H1 (cell line): ENCODE measurements at regions not wholly inside any gene's neighbourhood (a gene's known extent, or its start where the extent isn't known, plus 50 kb on each side); places are given as distances from the start of the nearest gene placed in this dataset.

Source experiments
- CTCF ChIA-PET: fragments of 300-600 bp; sonication (Branson Sonifier 250); formaldehyde crosslinking; loops from one replicate; lab custom pipeline; 2021; ENCODE audit not compliant: partially characterized antibody; lab: Charles Lee
- POLR2A ChIA-PET: fragments of 300-600 bp; sonication (Branson Sonifier 250); formaldehyde crosslinking; loops from one replicate; lab custom pipeline; 2021; ENCODE audit warnings: inconsistent platforms; ENCODE audit not compliant: partially characterized antibody; lab: Charles Lee
- DNase-seq, 2 experiments: peaks; one replicate each; pipeline versions ENCODE4 v3.0.0 to v3.0.0-alpha.2; 2010 to 2022; ENCODE audit warnings: low spot score in 2 of 2, low read depth in 1 of 2, mixed read lengths in 1 of 2
- FAIRE-seq: peaks from 2 replicates; lab custom pipeline; 2011; peaks lifted over from hg19 to GRCh38; lab: Jason Lieb, UNC
- H2AFZ ChIP-seq: 2 replicates; pipeline ENCODE4 v1.8.1; 2012; ENCODE audit warnings: low read length, inconsistent platforms
- H2AK5ac ChIP-seq: 2 replicates; pipeline ENCODE4 v1.6.1; 2013; ENCODE audit warnings: low read depth, low read length
- H2BK120ac ChIP-seq: replicated peaks from 2 replicates; pipeline ENCODE3; 2013; ENCODE audit warnings: low read depth, low read length, inconsistent platforms
- H2BK12ac ChIP-seq: 2 replicates; pipeline ENCODE4 v1.6.1; 2013; ENCODE audit warnings: low read depth, low read length
- H2BK15ac ChIP-seq: 2 replicates; pipeline ENCODE4 v1.6.1; 2013; ENCODE audit warnings: low read length
- H2BK20ac ChIP-seq: 2 replicates; pipeline ENCODE4 v1.6.1; 2013; ENCODE audit warnings: low read length
- H2BK5ac ChIP-seq: 2 replicates; pipeline ENCODE4 v1.6.1; 2013; ENCODE audit warnings: low read depth, low read length
- H3K14ac ChIP-seq: 2 replicates; pipeline ENCODE4 v1.6.1; 2013; ENCODE audit warnings: inconsistent platforms; ENCODE audit not compliant: insufficient read length
- H3K18ac ChIP-seq: 2 replicates; pipeline ENCODE4 v1.6.1; 2013; ENCODE audit warnings: low read length; ENCODE audit errors: extremely low read depth
- H3K23ac ChIP-seq: 2 replicates; pipeline ENCODE4 v1.6.1; 2013; ENCODE audit warnings: inconsistent platforms; ENCODE audit not compliant: insufficient read length
- H3K23me2 ChIP-seq: 2 replicates; pipeline ENCODE4 v1.6.1; 2013; ENCODE audit warnings: low read depth, low read length
- H3K27ac ChIP-seq: 2 replicates; pipeline ENCODE4 v1.6.1; 2011; ENCODE audit warnings: low read depth, low read length, inconsistent platforms
- H3K27me3 ChIP-seq, 4 experiments: replicated peaks in 1 of 4; 1 replicate in 1 of 4; 2 replicates in 3 of 4; pipeline versions ENCODE4 v1.6.1 to v1.8.1; 2011 to 2013; ENCODE audit warnings: low read length in 3 of 4, mild to moderate bottlenecking in 3 of 4, inconsistent platforms in 2 of 4, mixed read lengths in 2 of 4, moderate library complexity in 1 of 4; ENCODE audit not compliant: control insufficient read depth in 3 of 4, insufficient read depth in 3 of 4; ENCODE audit errors: extremely low read depth in 1 of 4
- H3K36me3 ChIP-seq, 4 experiments: 2 replicates each; pipeline versions ENCODE4 v1.6.1 to v1.8.1; 2011 to 2013; ENCODE audit warnings: mild to moderate bottlenecking in 4 of 4, low read length in 3 of 4, moderate library complexity in 2 of 4, control low read depth in 1 of 4, inconsistent platforms in 1 of 4; ENCODE audit not compliant: insufficient read depth in 4 of 4, control insufficient read depth in 2 of 4
- H3K4ac ChIP-seq: replicated peaks from 2 replicates; pipeline ENCODE3; 2013; ENCODE audit warnings: low read length, low read depth, mixed read lengths, inconsistent platforms; ENCODE audit not compliant: insufficient read length
- H3K4me1 ChIP-seq, 4 experiments: replicated peaks in 1 of 4; 1 replicate in 1 of 4; 2 replicates in 3 of 4; pipeline versions ENCODE4 v1.6.1 to v1.8.1; 2011 to 2013; ENCODE audit warnings: low read length in 3 of 4, inconsistent platforms in 2 of 4, mixed read lengths in 1 of 4; ENCODE audit not compliant: insufficient read depth in 4 of 4, control insufficient read depth in 3 of 4
- H3K4me2 ChIP-seq, 2 experiments: 2 replicates each; pipeline versions ENCODE4 v1.6.1 to v1.8.1; 2011 to 2013; ENCODE audit warnings: low read depth in 2 of 2, low read length in 2 of 2, control low read depth in 1 of 2, inconsistent platforms in 1 of 2, mild to moderate bottlenecking in 1 of 2; ENCODE audit not compliant: insufficient read depth in 1 of 2
- H3K4me3 ChIP-seq, 4 experiments: fragments of 200-600, 300-600 bp in 1 of 4; sonication (generic), shearing (Covaris generic), sonication (Bioruptor Twin) in 1 of 4; 2 replicates each; pipeline versions ENCODE4 v1.5.1 to v1.8.1; 2011 to 2016; ENCODE audit warnings: low read length in 4 of 4, low read depth in 3 of 4, control low read depth in 2 of 4, inconsistent platforms in 2 of 4, mild to moderate bottlenecking in 2 of 4, mixed read lengths in 1 of 4, moderate library complexity in 1 of 4; ENCODE audit not compliant: insufficient read depth in 2 of 4; ENCODE audit errors: extremely low read depth in 1 of 4
- H3K56ac ChIP-seq: replicated peaks from 2 replicates; pipeline ENCODE3; 2013; ENCODE audit warnings: low read depth, mild to moderate bottlenecking, mixed read lengths, low read length, inconsistent platforms; ENCODE audit not compliant: insufficient read length
- H3K79me1 ChIP-seq: 2 replicates; pipeline ENCODE4 v1.6.1; 2013; ENCODE audit warnings: low read depth, low read length, control low read depth
- H3K79me2 ChIP-seq, 2 experiments: 2 replicates each; pipeline versions ENCODE4 v1.6.1 to v1.8.1; 2012 to 2013; ENCODE audit warnings: low read length in 2 of 2, mild to moderate bottlenecking in 2 of 2, inconsistent platforms in 1 of 2; ENCODE audit not compliant: insufficient read depth in 2 of 2, control insufficient read depth in 1 of 2
- H3K9ac ChIP-seq, 4 experiments: replicated peaks in 1 of 4; 1 replicate in 1 of 4; 2 replicates in 3 of 4; pipeline versions ENCODE4 v1.6.1 to v1.8.1; 2011 to 2013; ENCODE audit warnings: low read depth in 3 of 4, low read length in 3 of 4, control low read depth in 2 of 4, mild to moderate bottlenecking in 2 of 4, moderate library complexity in 2 of 4, inconsistent platforms in 1 of 4; ENCODE audit errors: extremely low read depth in 1 of 4
- H3K9me3 ChIP-seq, 2 experiments: 2 replicates each; pipeline versions ENCODE4 v1.6.1 to v1.8.1; 2012 to 2013; ENCODE audit warnings: mild to moderate bottlenecking in 2 of 2, moderate library complexity in 2 of 2, control low read depth in 1 of 2, inconsistent platforms in 1 of 2, low read depth in 1 of 2, low read length in 1 of 2, mixed read lengths in 1 of 2; ENCODE audit not compliant: insufficient read depth in 2 of 2
- H4K20me1 ChIP-seq, 2 experiments: replicated peaks in 1 of 2; 2 replicates each; pipeline versions ENCODE3 to v1.8.1; 2011 to 2013; ENCODE audit warnings: inconsistent platforms in 2 of 2, low read length in 2 of 2, mild to moderate bottlenecking in 1 of 2; ENCODE audit not compliant: insufficient read depth in 2 of 2, control insufficient read depth in 1 of 2
- H4K5ac ChIP-seq: 2 replicates; pipeline ENCODE4 v1.6.1; 2013; ENCODE audit warnings: low read length, low read depth, mixed read lengths, inconsistent platforms; ENCODE audit not compliant: insufficient read length
- H4K8ac ChIP-seq: 2 replicates; pipeline ENCODE4 v1.8.0; 2013; ENCODE audit warnings: mild to moderate bottlenecking, moderate library complexity, low read length, inconsistent platforms; ENCODE audit not compliant: insufficient read depth; ENCODE audit errors: extremely low read depth
- H4K91ac ChIP-seq: replicated peaks from 2 replicates; pipeline ENCODE3; 2013; ENCODE audit warnings: low read length, mixed read lengths, inconsistent platforms; ENCODE audit not compliant: insufficient read length
- SP4 ChIP-seq: IDR thresholded peaks from 2 replicates; pipeline ENCODE4 v1.6.1; 2012; ENCODE audit warnings: low read length, inconsistent platforms
- WGBS, 2 experiments: shearing (Covaris generic) in 1 of 2; methylation state at CpG; one replicate each; pipeline versions ENCODE4 v1.1.6 to v1.1.7; 2013 to 2015; ENCODE audit warnings: low lambda C conversion rate in 2 of 2, mixed read lengths in 2 of 2, inconsistent platforms in 1 of 2, low coverage in 1 of 2, missing lambda C conversion rate in 1 of 2; ENCODE audit not compliant: insufficient replicate concordance in 2 of 2, insufficient coverage in 1 of 2, insufficient read length in 1 of 2; ENCODE audit errors: extremely low coverage in 1 of 2, missing lambda C conversion rate in 1 of 2; 5-methylcytosine and 5-hydroxymethylcytosine counted together
- TF ChIP-seq, protein P1 (sequence below): IDR thresholded peaks from 2 replicates; pipeline ENCODE4 v1.6.1; 2012; ENCODE audit warnings: inconsistent platforms

DNA sequence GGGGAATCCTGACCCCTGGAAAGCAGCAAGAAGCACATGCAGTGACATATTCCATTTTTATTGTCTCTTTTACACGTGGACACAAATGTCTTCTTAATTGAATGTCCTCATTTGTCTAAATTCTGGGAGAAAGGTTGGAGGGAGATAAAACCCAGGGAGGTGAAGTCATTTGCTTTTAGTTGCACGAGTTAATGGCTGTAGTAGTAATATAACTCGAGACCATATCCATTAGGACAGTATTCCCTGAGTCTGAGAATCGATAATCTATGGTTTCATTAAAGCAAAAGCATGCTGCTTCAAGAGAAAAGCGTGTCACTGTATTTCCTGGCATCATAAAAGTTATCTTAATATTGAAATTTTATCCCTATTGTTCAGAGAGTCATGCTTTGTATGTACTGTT lies 216.0 kb upstream of the PELI2 start:
- H4K20me1 ChIP-seq = no peaks in the 10 kb centered on the region
- H3K27me3 ChIP-seq = no peaks in the 10 kb centered on the region
- H4K8ac ChIP-seq = no peak overlapping the region
- H3K14ac ChIP-seq = no peak overlapping the region
- no peaks in the 10 kb centered on the region for H3K4me1 ChIP-seq
- no peak overlapping the region for H4K91ac ChIP-seq
- H3K56ac ChIP-seq = no peak overlapping the region
- no peak overlapping the region for H2BK5ac ChIP-seq
- H2BK20ac ChIP-seq = no peak overlapping the region
- CTCF ChIA-PET = interaction anchor here (1.0 to 2.1 kb wide), 2 partner anchors 9 to 22 kb away, joined by 5 read pairs; no protein-coding TSS in a partner anchor
- H2AK5ac ChIP-seq = no peak overlapping the region
- no peaks in the 10 kb centered on the region for H3K23me2 ChIP-seq
- H3K23ac ChIP-seq = no peak overlapping the region
- H2AFZ ChIP-seq = no peak overlapping the region
- H3K9me3 ChIP-seq = no peaks in the 10 kb centered on the region
- POLR2A ChIA-PET = no interaction called here
- no peak for FAIRE-seq
- no peak overlapping the region for H3K4me2 ChIP-seq
- H2BK120ac ChIP-seq = no peak overlapping the region
- H3K36me3 ChIP-seq = no peaks in the 10 kb centered on the region
- TF ChIP-seq, protein P1, sequence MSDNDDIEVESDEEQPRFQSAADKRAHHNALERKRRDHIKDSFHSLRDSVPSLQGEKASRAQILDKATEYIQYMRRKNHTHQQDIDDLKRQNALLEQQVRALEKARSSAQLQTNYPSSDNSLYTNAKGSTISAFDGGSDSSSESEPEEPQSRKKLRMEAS = no peak
- TF ChIP-seq SP4 = no peak
- H3K4me3 ChIP-seq = no peak overlapping the region
- H2BK12ac ChIP-seq = no peak overlapping the region
- no peaks in the 10 kb centered on the region for H3K79me1 ChIP-seq
- H2BK15ac ChIP-seq = no peak overlapping the region
- H3K27ac ChIP-seq = no peak overlapping the region
- H3K18ac ChIP-seq = no peak overlapping the region
- no peak overlapping the region for H3K4ac ChIP-seq
- DNase-seq = no peak
- WGBS, 2 experiments = 74% methylated on average over 5 of the region's 5 CpGs; no CpG with 5 or more reads in 1 of the 2 experiments
- no peak overlapping the region for H4K5ac ChIP-seq
- no peak overlapping the region for H3K9ac ChIP-seq
- H3K79me2 ChIP-seq = no peaks in the 10 kb centered on the region
